Dedifferentiated amniotic fluid mesenchymal stem cell (primary cell): ENCODE measurements at regions not wholly inside any gene's neighbourhood (a gene's known extent, or its start where the extent isn't known, plus 50 kb on each side); places are given as distances from the start of the nearest gene placed in this dataset.
A peak's percentile ranks its signal among the peaks of the same experiment; 100 is the strongest.

Experiments used
- DNase-seq: peaks from one replicate; pipeline ENCODE4 v3.0.0-alpha.2; 2016; ENCODE audit errors: extremely low spot score

DNA sequence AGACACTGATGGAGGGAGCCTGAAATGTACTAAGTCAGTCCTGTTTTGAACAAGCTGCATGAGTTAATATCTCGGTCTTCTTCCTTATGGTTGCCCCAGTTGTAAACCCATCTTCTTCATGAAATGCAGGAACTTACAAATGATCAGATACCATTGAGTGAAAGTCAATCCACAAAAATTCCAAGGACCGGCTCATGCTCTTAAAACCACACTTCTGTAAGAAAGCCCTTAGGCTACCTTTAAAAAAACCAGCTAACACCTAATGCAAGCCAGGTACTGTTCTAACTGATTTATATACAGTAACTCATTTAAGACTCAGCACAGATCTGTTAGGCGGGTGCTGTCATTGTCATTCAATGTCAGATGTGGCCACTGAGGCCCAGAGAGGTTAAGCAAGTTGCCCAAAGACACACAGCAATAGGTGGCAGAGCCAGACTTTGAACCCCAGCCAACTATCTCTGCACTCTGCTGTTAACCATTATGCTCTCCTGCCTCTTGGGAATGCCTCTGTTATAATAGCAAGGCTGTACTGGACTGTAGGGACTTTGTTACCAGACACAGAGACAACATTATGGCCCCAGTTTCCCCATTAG lies 93.4 kb downstream of the C16orf95 start:
- no peak for DNase-seq

- DNase-seq: no peak
Observed at GRCh38 chr16:87226926-87227295, 90.3 kb downstream of the C16orf95 start.

GRCh38 chr16:87227296-87227951 lies 89.8 kb downstream of the C16orf95 start:
- peak; percentile 57 for DNase-seq

DNA sequence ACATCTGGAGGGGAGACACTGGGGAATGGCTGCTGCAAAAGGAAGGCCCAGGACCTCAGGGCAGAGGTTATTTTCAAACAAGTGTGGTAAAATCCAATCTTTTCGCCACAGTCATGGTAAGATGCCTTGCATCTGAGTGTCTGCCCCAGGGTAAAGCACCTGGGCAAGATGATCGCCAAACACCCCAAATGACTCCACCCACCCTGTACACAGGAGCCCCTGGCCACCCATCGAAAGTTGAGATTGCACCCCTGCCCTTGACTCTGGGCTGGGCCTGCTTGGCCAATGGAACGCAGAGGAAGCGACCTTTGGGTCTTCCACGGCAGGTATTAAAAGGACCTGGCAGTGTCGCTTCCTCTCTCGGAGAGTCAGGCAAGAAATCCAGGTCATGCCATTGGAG lies 88.8 kb downstream of the C16orf95 start:
- no peak for DNase-seq

- DNase-seq: no peak
Observed at GRCh38 chr16:87229230-87230188, 87.7 kb downstream of the C16orf95 start.

GRCh38 chr16:87230571-87230970 lies 86.6 kb downstream of the C16orf95 start:
- DNase-seq: no peak

- no peak for DNase-seq
Observed at GRCh38 chr16:87231295-87231694, 85.9 kb downstream of the C16orf95 start.

DNA sequence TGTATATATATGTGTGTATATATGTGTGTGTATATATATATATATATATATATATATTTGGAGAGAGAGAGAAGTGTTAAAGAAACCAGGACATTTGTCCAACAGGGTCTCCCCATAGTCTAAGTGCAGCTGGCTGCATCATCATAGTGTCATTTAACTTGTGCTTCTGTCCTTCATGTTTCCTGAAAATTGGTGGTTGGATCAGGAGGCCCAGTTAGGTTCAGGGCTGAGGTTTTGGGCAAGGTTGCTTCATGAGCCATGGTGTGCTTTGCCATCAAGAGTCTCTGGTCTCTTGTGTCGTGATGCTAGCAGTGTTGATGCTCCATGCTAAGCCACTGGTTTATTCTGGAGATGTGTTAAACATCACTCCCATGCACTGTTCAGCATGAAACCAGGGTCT lies 85.3 kb downstream of the C16orf95 start:
- no peak for DNase-seq

DNA sequence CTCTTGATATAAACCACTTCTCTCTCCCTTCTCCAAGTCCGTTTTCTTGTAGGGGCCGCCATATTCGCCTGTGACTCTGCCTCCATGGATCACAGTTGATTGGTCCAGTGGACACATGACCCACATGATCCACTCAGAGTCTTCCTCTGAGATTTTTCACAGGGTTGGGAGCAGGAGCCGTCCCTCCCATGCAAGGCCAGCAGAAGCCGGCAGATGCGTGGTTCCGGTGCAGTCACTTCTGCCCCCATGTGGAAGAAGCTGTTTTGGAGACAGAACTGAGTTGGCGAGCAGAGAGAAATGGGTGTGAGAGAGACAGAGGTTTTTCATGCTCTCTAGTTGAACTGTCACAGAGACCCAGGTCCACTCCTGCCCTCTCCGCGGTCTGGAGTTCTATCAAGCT lies 83.3 kb downstream of the C16orf95 start:
- no peak for DNase-seq

GRCh38 chr16:87234601-87235000 lies 82.6 kb downstream of the C16orf95 start:
- no peak for DNase-seq

DNA sequence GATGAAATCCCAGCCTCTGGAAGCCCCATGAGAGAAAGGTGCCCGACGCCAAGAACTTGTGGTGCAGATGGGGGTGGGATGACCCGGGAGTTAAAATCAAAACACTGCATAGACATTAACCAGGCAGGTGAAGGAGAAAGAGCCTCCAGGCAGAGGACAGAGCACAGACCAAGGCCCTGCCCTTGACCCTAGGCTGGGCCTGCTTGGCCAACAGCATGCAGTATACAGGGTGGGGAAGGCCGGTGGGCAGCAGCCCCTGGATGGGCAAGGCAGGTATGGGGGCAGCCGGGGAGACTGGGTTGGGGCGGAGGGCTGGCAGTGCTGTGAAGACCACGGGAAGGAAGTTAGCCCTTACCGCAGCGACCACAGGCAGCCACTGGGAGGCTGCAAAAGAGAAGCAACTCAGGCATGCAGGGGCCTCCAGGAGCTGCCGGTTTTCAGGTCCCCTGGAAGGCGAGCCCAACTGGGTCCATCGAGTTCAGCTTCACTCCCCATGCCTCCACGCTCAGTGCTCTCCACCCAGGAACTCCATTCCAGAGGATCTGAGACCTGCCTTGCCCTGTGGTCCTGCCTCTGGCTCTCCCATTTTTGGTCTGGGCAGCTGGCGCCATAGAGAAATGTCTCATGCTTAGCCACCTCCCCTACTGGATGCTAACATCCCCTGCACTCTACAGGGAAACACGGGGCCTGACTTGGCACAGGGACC lies 81.2 kb downstream of the C16orf95 start:
- DNase-seq: no peak

GRCh38 chr16:87236516-87237115 lies 80.6 kb downstream of the C16orf95 start:
- no peak for DNase-seq

GRCh38 chr16:87238361-87238715 lies 78.9 kb downstream of the C16orf95 start:
- no peak for DNase-seq

DNA sequence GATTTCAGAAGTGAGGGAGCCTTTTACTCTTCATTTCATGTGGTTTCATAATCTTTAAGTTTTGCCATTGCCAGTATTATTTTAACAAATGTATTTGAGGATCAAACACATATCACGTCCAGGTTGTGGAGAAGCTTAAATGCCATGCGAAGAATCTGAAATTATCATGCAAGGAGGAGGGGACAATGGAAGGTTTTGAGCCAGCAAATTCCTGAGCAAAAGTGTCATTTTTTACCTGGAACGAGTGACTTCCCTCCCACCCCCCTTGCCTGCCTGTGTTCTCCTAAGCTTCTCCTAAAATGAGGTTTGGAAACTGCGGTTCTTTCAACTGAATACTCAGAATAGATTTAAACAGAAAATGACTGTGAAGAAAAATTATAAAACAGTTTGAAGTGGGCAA lies 77.6 kb downstream of the C16orf95 start:
- no peak for DNase-seq

DNA sequence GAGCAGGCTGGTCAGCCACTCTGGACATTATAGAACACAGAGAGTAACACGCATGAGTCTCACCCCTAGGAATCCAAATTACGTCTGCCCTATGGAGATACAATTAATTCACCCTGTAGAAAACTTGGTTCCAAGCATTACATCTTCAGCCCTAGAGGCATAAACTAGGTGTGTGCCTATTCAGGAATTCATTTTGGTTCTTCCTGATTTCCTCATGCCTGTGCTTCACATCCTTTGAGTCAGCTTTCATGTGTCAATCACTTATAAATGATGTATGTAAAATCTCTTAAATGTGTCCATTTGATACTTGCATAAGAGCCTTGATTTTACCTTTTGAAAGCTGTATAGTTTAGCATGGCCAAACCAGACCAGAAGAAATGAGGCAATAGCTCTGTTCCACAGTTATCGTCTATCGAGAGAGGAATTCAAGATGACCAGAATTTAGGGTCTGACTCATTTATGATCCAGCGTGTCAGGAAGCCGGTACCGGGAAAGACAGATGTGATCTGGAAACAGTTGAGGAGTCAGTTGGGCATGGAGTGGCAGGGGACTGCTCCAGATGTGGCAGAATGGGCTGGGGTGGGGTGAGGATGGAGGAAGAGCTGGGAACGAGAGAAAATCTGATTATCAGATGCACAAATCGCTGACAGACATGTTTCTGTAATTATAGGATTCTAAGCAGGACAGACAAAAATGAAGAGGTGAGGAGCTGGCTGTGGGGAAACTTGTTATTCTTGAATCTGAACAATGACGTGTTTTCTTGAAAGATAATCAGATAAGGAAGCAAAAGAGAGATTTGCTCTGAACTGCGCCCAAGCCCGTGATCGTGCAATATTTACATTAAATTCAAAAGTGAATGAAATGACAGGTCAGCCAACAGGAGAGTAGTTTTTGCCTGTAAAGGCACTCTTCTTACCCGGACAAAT lies 76.7 kb downstream of the C16orf95 start:
- peak; percentile 26 for DNase-seq

GRCh38 chr16:87241137-87241771 lies 75.9 kb downstream of the C16orf95 start:
- DNase-seq: no peak

DNA sequence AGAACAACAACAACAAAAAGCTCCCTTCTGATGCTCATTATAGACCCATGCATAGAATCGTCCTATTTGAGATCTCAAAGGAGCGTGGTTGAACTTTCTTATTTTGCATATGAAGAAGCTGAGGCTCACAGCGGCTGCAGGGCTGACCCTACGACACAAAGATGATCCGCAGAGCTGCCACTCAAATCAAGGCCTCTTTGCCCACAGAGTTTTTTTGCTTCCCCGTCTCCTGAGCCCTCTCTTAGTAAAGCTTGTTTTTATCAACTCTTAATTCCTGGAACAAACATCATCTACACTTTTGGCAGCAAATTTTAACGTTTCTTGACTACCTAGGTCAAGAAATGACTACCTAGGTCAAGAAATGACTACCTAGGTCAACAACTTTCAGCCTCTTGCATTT lies 73.7 kb downstream of the C16orf95 start:
- DNase-seq: no peak

DNA sequence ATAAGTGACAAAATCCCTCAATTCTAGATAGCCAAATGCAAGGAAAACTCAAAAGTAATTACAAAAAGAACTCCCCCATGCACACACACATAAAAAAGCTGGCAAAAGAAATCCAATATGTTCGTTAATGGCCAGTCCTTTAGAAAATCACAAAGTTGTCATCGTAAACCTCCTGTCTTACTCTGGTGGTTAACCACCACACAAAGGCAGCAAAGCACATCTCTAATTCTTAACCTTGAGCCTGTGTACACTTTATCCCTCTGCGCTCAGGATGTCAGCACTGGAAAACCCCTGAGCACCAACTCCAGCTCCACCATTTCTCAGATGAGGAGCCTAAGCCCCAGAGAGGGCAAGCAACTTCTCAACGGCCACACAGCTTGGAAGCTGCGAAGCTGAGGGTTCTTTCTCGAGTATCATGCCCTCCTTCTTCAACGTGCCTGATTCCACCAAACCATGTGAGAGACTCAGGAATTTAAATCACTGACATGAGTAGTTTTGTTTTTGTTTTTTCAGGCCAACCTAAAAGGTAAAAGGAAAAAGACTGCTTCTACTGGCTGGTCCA lies 72.5 kb downstream of the C16orf95 start:
- no peak for DNase-seq

DNA sequence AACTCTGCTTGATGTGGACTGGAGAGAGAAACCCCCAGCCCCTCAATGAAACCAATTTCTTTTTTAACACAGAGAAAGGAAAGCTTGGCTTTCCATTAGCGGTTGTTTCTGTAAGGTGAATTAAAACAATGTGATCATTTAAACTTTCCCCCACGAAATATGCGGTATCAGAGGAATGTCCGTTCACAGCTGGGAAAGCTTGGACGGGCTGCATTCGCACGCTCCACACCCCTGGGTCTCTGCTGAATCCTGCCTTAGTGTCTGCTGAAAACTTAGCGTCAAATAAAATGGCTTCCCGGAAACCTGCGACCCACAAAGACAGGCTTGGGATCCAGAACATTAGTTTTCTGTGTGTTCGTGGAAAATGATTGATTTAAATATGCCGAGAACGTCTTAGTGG lies 71.7 kb downstream of the C16orf95 start:
- DNase-seq: no peak
